GM18526 (cell line): ENCODE measurements at regions not wholly inside any gene's neighbourhood (a gene's known extent, or its start where the extent isn't known, plus 50 kb on each side); places are given as distances from the start of the nearest gene placed in this dataset.

Experiments
- POLR2A ChIP-seq: IDR thresholded peaks from 3 replicates; pipeline ENCODE4 v1.6.1; 2011; ENCODE audit not compliant: insufficient read length; ENCODE audit errors: extremely low read depth

- no peak for TF ChIP-seq POLR2A
Measured at GRCh38 chr4:132228676-132229075, 920.4 kb upstream of the PCDH10 start.

- TF ChIP-seq POLR2A = no peak
Measured at GRCh38 chr4:132230025-132230424, 919.1 kb upstream of the PCDH10 start.

GRCh38 chr4:132238697-132239096, 910.4 kb upstream of the PCDH10 start:
- no peak for TF ChIP-seq POLR2A

- no peak for TF ChIP-seq POLR2A
Measured at GRCh38 chr4:132240081-132240480, 909.0 kb upstream of the PCDH10 start.

- no peak for TF ChIP-seq POLR2A
Measured at GRCh38 chr4:132245319-132245718, 903.8 kb upstream of the PCDH10 start.

GRCh38 chr4:132264176-132264575, 884.9 kb upstream of the PCDH10 start:
- TF ChIP-seq POLR2A = no peak

- no peak for TF ChIP-seq POLR2A
Measured at GRCh38 chr4:132266374-132266773, 882.7 kb upstream of the PCDH10 start.

- no peak for TF ChIP-seq POLR2A
Measured at GRCh38 chr4:132267321-132267720, 881.8 kb upstream of the PCDH10 start.

GRCh38 chr4:132269303-132269990, 879.6 kb upstream of the PCDH10 start:
- no peak for TF ChIP-seq POLR2A

- no peak for TF ChIP-seq POLR2A
Measured at GRCh38 chr4:132275583-132276121, 873.4 kb upstream of the PCDH10 start.

GRCh38 chr4:132276185-132276584, 872.9 kb upstream of the PCDH10 start:
- TF ChIP-seq POLR2A = no peak

GRCh38 chr4:132276989-132277388, 872.1 kb upstream of the PCDH10 start:
- no peak for TF ChIP-seq POLR2A

- no peak for TF ChIP-seq POLR2A
Measured at GRCh38 chr4:132281733-132282132, 867.4 kb upstream of the PCDH10 start.

GRCh38 chr4:132284910-132285426, 864.1 kb upstream of the PCDH10 start:
- TF ChIP-seq POLR2A = no peak

- TF ChIP-seq POLR2A = no peak
Measured at GRCh38 chr4:132297346-132297745, 851.7 kb upstream of the PCDH10 start.

- TF ChIP-seq POLR2A = no peak
Measured at GRCh38 chr4:132299841-132300240, 849.3 kb upstream of the PCDH10 start.

GRCh38 chr4:132312521-132312920, 836.6 kb upstream of the PCDH10 start:
- no peak for TF ChIP-seq POLR2A
